ENCODE measurements at regions not wholly inside any gene's neighbourhood (a gene's known extent, or its start where the extent isn't known, plus 50 kb on each side); places are given as distances from the start of the nearest gene placed in this dataset.

DNA sequence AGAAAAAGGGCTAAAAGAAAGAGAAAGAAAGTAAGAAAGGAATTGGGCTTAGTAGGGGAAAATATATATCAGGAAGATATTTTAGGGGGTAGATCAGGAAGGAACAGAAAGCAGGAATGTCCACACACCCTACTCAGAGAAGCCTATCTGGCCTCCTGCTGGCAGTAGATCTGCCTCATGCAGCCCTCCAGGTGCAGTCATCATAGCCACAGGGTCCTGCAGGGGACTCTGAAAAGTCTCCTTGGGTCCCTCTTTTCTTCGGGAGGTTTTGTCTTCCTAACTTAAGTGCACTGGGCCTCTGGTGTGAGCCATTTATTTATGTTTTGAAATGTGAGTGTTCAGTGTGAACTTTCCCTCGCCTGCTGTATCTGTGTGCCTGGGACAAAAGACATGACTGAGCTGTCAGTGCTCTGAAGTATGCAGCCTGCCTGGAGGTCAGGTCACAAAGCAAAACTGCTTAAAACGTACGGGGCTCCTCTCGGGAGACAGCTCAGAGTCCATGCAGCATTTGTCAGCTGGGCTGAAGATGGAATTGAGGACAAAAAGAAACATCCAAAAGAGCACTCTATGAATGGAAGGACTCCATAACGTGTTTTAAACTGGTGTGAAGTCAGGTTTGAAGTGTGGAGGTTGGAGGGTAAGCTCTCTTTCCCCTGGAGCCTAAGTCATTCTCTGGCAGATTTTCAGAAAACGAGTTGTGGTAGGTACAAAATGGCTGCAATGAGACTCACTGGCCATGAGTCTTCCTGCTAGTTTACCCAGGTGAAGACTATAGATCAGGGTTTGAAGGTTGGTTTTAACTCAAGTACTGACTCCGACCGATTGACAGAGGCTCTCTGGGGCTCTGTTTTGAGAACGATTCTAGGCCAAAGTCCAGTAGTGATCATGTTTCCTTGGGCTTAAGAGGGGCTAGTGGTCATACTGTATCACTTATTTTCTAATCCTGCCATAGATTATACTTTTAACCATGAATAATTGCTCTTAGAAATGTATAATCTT is 151.8 kb upstream of the GDNF start:
- no peaks in the 10 kb centered on the region for H3K9me3 ChIP-seq (ENCODE audit: control insufficient read depth in 3 of 3, low read length in 3 of 3)
- peaks cover 0 to 3% (median 0%) of the 10 kb centered on the region in 3 donors for H3K4me1 ChIP-seq (ENCODE audit: control insufficient read depth in 3 of 3, insufficient read depth in 3 of 3, low read length in 3 of 3)
- no peaks in the 10 kb centered on the region for H3K36me3 ChIP-seq (ENCODE audit: control insufficient read depth in 3 of 3, insufficient read depth in 3 of 3, low read length in 3 of 3)
- H3K27ac ChIP-seq (ENCODE audit: low read depth, low read length): no peak overlapping the region
- no peak overlapping the region for H3K9ac ChIP-seq (ENCODE audit: low read depth in 1 of 3, low read length in 3 of 3)
- no peaks in the 10 kb centered on the region for H3K27me3 ChIP-seq (ENCODE audit: control insufficient read depth in 3 of 3, insufficient read depth in 3 of 3, low read length in 3 of 3)
- no peak overlapping the region for H3K4me3 ChIP-seq (ENCODE audit: low read length in 3 of 3)

DNA sequence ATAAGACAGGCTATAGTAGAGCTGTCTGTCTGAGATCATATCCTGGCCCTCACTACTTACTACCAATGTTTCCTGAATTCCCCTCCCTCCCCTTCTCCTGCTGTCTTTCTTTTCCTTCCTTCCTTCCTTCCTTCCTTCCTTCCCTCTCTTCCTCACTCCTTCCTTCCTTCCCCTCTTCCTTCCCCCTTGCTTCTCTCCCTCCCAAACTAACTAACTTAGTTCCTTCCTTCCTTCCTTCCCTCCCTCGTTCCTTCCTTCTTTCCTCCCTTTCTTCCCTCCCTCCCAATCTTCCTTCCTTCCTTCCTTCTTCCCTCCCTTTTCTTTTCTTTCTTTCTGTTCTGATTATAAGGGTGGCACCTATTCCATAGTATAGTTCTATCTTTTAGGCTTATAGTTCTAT is 150.0 kb upstream of the GDNF start:
- no peaks in the 10 kb centered on the region for H3K9me3 ChIP-seq (ENCODE audit: control insufficient read depth in 3 of 3, low read length in 3 of 3)
- H3K4me3 ChIP-seq (ENCODE audit: low read length in 3 of 3): no peak overlapping the region
- H3K36me3 ChIP-seq (ENCODE audit: control insufficient read depth in 3 of 3, insufficient read depth in 3 of 3, low read length in 3 of 3): no peaks in the 10 kb centered on the region
- H3K27ac ChIP-seq (ENCODE audit: low read depth, low read length): no peak overlapping the region
- H3K9ac ChIP-seq (ENCODE audit: low read depth in 1 of 3, low read length in 3 of 3): no peak overlapping the region
- peaks cover 0 to 3% (median 0%) of the 10 kb centered on the region in 3 donors for H3K4me1 ChIP-seq (ENCODE audit: control insufficient read depth in 3 of 3, insufficient read depth in 3 of 3, low read length in 3 of 3)
- H3K27me3 ChIP-seq (ENCODE audit: control insufficient read depth in 3 of 3, insufficient read depth in 3 of 3, low read length in 3 of 3): no peaks in the 10 kb centered on the region

DNA sequence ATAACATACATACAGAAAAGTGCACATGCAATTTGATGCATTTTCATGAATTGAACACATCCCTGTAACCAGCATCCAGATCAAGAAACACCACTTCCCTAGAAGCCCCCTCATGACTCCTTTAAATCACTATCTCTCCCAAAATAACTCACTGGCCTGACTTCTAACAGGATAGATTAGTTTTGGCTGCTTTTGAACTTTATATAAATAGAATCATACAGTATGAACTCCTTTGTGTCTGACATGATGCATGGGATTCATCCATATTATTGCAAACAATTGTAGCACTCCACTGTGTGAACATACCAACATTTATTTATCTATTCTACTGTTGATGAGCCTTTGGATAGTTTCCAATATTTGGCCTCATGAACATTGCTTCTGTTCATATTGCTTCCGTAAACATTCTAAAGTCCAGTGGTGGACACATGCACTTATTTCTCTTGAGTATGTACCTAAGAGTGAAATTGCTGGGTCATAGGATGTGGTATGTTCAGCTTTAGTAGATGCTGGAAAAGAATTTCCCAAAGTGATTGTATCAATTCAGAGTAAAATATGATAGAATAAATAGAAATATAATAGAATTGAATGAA is 148.7 kb upstream of the GDNF start:
- Histone ChIP-seq H3K9ac (ENCODE audit: low read depth in 1 of 3, low read length in 3 of 3) (no peak overlapping the region), H3K4me1 (ENCODE audit: control insufficient read depth in 3 of 3, insufficient read depth in 3 of 3, low read length in 3 of 3) (peaks cover 0 to 3% (median 0%) of the 10 kb centered on the region in 3 donors), H3K4me3 (ENCODE audit: low read length in 3 of 3) (no peak overlapping the region), H3K9me3 (ENCODE audit: control insufficient read depth in 3 of 3, low read length in 3 of 3) (no peaks in the 10 kb centered on the region), H3K27me3 (ENCODE audit: control insufficient read depth in 3 of 3, insufficient read depth in 3 of 3, low read length in 3 of 3) (no peaks in the 10 kb centered on the region), H3K36me3 (ENCODE audit: control insufficient read depth in 3 of 3, insufficient read depth in 3 of 3, low read length in 3 of 3) (no peaks in the 10 kb centered on the region), H3K27ac (ENCODE audit: low read depth, low read length) (no peak overlapping the region)

DNA sequence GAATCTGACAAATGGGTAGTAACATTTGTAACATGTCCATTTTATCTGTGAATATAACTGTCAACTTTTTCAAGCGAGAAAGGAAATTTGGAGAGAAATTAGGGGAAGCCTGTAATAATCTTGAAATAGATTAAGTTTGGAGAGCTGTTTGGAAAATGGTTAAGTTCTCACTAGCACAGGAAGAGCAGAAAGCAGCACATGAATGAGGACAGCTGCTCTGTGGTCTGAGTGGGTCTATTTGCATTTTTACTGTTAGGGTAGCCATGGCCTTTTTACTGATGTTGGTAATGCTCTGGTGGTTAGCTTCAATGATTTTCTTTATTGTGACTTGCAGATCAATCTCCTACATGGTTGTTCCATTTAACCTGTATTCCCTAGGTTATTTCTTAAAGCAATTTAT is 144.5 kb upstream of the GDNF start:
- no peaks in the 10 kb centered on the region for H3K27me3 ChIP-seq (ENCODE audit: control insufficient read depth in 3 of 3, insufficient read depth in 3 of 3, low read length in 3 of 3)
- H3K36me3 ChIP-seq (ENCODE audit: control insufficient read depth in 3 of 3, insufficient read depth in 3 of 3, low read length in 3 of 3): no peaks in the 10 kb centered on the region
- no peak overlapping the region for H3K9ac ChIP-seq (ENCODE audit: low read depth in 1 of 3, low read length in 3 of 3)
- H3K4me1 ChIP-seq (ENCODE audit: control insufficient read depth in 3 of 3, insufficient read depth in 3 of 3, low read length in 3 of 3): peaks cover 0 to 3% (median 0%) of the 10 kb centered on the region in 3 donors
- no peak overlapping the region for H3K4me3 ChIP-seq (ENCODE audit: low read length in 3 of 3)
- H3K27ac ChIP-seq (ENCODE audit: low read depth, low read length): no peak overlapping the region
- peaks cover 0 to 2% (median 0%) of the 10 kb centered on the region in 3 donors for H3K9me3 ChIP-seq (ENCODE audit: control insufficient read depth in 3 of 3, low read length in 3 of 3)

DNA sequence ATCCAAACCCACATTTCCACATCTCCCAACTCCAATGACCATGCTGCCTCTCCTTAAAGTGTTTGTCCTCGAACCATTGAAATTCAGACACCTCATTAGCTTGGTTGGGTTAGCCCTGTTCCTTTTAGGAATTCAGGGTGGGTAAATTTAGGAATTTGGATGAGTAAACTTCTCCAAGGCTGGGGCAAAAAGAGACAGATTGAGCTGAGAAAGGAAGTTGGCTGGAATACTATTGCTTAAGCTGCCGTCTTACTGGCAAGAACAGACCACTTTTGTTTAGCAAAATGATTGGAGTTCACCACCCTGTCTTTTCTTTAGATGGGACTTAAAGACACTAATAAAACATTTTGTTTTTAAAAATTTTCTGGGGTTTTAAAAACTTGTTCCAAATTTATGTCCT is 143.6 kb upstream of the GDNF start:
- H3K27me3 ChIP-seq (ENCODE audit: control insufficient read depth in 3 of 3, insufficient read depth in 3 of 3, low read length in 3 of 3): no peaks in the 10 kb centered on the region
- peaks cover 0 to 3% (median 0%) of the 10 kb centered on the region in 3 donors for H3K4me1 ChIP-seq (ENCODE audit: control insufficient read depth in 3 of 3, insufficient read depth in 3 of 3, low read length in 3 of 3)
- H3K9me3 ChIP-seq (ENCODE audit: control insufficient read depth in 3 of 3, low read length in 3 of 3): peaks cover 0 to 2% (median 0%) of the 10 kb centered on the region in 3 donors
- H3K36me3 ChIP-seq (ENCODE audit: control insufficient read depth in 3 of 3, insufficient read depth in 3 of 3, low read length in 3 of 3): no peaks in the 10 kb centered on the region
- no peak overlapping the region for H3K27ac ChIP-seq (ENCODE audit: low read depth, low read length)
- no peak overlapping the region for H3K4me3 ChIP-seq (ENCODE audit: low read length in 3 of 3)
- no peak overlapping the region for H3K9ac ChIP-seq (ENCODE audit: low read depth in 1 of 3, low read length in 3 of 3)

DNA sequence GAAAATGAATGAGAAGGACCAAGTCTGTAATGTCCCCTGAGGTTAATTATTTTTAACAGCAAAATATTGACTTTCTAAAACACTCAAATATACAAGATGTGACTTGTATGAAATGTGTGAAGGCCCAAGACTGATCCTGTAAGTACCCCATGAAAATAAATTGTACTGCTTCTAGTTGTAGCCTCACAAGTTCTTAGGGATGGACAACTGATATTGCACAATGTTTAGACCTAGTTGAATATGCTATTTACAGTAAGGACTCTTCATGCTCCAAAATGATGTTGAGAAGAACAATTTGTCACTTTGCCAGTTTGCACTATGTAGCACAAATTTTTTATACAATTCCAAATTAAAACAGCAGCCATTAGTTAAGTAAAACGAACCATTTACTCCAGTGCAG is 139.7 kb upstream of the GDNF start:
- peaks cover 0 to 2% (median 0%) of the 10 kb centered on the region in 3 donors for H3K9me3 ChIP-seq (ENCODE audit: control insufficient read depth in 3 of 3, low read length in 3 of 3)
- H3K4me1 ChIP-seq (ENCODE audit: control insufficient read depth in 3 of 3, insufficient read depth in 3 of 3, low read length in 3 of 3): no peaks in the 10 kb centered on the region
- no peaks in the 10 kb centered on the region for H3K36me3 ChIP-seq (ENCODE audit: control insufficient read depth in 3 of 3, insufficient read depth in 3 of 3, low read length in 3 of 3)
- no peak overlapping the region for H3K27ac ChIP-seq (ENCODE audit: low read depth, low read length)
- no peak overlapping the region for H3K9ac ChIP-seq (ENCODE audit: low read depth in 1 of 3, low read length in 3 of 3)
- H3K27me3 ChIP-seq (ENCODE audit: control insufficient read depth in 3 of 3, insufficient read depth in 3 of 3, low read length in 3 of 3): no peaks in the 10 kb centered on the region
- H3K4me3 ChIP-seq (ENCODE audit: low read length in 3 of 3): no peak overlapping the region

DNA sequence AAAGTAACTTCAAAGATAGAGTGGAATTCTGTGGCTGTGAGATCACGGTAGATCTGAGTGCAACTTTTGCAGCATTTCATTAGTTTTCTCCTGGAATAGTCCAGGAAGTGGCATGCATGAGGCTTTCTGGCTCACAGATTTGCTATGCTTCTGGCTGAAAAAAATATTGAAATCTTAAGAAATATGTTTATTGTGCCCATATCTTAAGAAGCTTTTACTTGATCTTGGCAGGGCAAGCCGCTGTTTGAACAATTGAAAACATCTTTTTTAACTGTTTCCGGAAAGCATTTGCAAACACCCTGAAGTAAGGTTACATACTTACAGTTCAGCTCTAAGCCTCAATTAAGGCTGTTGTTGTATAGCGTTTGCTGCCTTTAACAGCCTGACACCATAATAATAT is 135.7 kb upstream of the GDNF start:
- peaks cover 0 to under 1% (median 0%) of the 10 kb centered on the region in 3 donors for H3K9me3 ChIP-seq (ENCODE audit: control insufficient read depth in 3 of 3, low read length in 3 of 3)

DNA sequence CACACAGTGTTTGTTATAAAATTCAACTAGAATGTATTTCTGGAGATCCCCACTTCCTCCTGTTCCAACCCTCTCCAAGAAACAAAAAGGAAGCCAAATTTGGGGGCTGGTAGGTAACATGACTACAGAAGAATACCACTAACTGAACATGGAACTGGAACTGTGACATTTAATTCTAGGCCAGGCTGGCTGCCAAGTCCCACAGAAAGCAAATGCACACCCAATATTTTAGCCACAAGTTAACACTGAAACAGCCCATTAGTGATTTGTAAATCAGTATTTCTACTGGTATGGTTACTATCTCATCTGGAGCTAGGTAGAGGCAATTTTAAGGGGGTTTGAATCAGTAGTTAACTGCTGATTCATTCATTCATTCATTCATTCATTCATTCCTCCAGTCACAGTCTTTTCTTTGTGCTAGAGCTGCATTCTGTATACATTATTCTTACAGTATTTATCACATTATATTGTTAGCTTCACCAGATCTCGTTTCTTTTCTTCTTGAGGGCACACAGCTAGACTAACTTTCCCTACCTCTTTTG is 131.7 kb upstream of the GDNF start:
- Histone ChIP-seq H3K27me3 (ENCODE audit: control insufficient read depth in 3 of 3, insufficient read depth in 3 of 3, low read length in 3 of 3) (no peaks in the 10 kb centered on the region), H3K4me1 (ENCODE audit: control insufficient read depth in 3 of 3, insufficient read depth in 3 of 3, low read length in 3 of 3) (peaks cover 4 to 6% (median 5%) of the 10 kb centered on the region in 3 donors), H3K27ac (ENCODE audit: low read depth, low read length) (no peak overlapping the region), H3K4me3 (ENCODE audit: low read length in 3 of 3) (no peak overlapping the region), H3K9me3 (ENCODE audit: control insufficient read depth in 3 of 3, low read length in 3 of 3) (no peaks in the 10 kb centered on the region), H3K9ac (ENCODE audit: low read depth in 1 of 3, low read length in 3 of 3) (no peak overlapping the region), H3K36me3 (ENCODE audit: control insufficient read depth in 3 of 3, insufficient read depth in 3 of 3, low read length in 3 of 3) (no peaks in the 10 kb centered on the region)

More for the DNA sequence above, 135.7 kb upstream of the GDNF start:
- no peaks in the 10 kb centered on the region for H3K27me3 ChIP-seq (ENCODE audit: control insufficient read depth in 3 of 3, insufficient read depth in 3 of 3, low read length in 3 of 3)
- no peak overlapping the region for H3K9ac ChIP-seq (ENCODE audit: low read depth in 1 of 3, low read length in 3 of 3)
- H3K4me1 ChIP-seq (ENCODE audit: control insufficient read depth in 3 of 3, insufficient read depth in 3 of 3, low read length in 3 of 3): peaks cover 0 to 5% (median 2%) of the 10 kb centered on the region in 3 donors
- no peaks in the 10 kb centered on the region for H3K36me3 ChIP-seq (ENCODE audit: control insufficient read depth in 3 of 3, insufficient read depth in 3 of 3, low read length in 3 of 3)
- no peak overlapping the region for H3K4me3 ChIP-seq (ENCODE audit: low read length in 3 of 3)
- no peak overlapping the region for H3K27ac ChIP-seq (ENCODE audit: low read depth, low read length)

DNA sequence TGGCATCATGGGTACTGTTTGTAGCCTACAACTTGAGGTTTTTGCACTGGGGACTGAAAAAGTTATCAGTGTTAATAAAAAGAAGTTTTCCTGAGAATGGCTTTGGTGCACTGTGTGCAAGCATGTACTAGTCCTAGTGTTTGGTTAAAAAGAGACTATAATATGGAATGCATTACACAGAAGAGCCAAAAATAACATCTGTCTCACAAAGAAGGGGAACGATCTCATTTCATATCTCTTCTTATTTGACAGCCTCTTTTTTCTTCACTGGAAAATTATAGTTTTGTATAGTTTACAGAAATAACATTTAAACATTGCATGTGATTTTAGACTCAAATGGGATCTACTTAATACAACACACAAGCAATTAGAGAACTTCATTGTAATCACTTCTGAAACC is 127.0 kb upstream of the GDNF start:
- H3K27ac ChIP-seq (ENCODE audit: low read depth, low read length): no peak overlapping the region
- H3K36me3 ChIP-seq (ENCODE audit: control insufficient read depth in 3 of 3, insufficient read depth in 3 of 3, low read length in 3 of 3): no peaks in the 10 kb centered on the region
- H3K9me3 ChIP-seq (ENCODE audit: control insufficient read depth in 3 of 3, low read length in 3 of 3): no peaks in the 10 kb centered on the region
- H3K4me3 ChIP-seq (ENCODE audit: low read length in 3 of 3): no peak overlapping the region
- peaks cover 7 to 10% (median 7%) of the 10 kb centered on the region in 3 donors for H3K4me1 ChIP-seq (ENCODE audit: control insufficient read depth in 3 of 3, insufficient read depth in 3 of 3, low read length in 3 of 3)
- H3K9ac ChIP-seq (ENCODE audit: low read depth in 1 of 3, low read length in 3 of 3): no peak overlapping the region
- H3K27me3 ChIP-seq (ENCODE audit: control insufficient read depth in 3 of 3, insufficient read depth in 3 of 3, low read length in 3 of 3): no peaks in the 10 kb centered on the region

DNA sequence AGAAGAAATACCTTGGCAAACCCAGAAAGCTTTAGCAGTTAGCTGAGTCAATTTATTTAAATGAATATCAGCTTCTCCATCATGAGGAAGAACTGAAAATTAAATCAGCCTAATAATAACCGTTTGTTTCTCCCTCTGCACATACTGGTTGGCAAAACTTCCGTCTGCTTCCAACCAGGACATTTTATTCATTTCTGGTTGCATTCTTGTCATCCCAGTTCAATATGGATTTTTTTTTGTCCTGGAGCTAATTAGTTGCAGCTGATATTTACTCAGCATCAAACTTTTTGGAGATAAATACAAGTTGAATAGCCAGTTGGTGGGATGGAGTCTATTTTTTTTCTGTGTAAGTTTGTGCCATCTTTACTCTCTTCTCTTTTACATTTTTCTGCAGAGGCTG is 126.5 kb upstream of the GDNF start:
- H3K36me3 ChIP-seq (ENCODE audit: control insufficient read depth in 3 of 3, insufficient read depth in 3 of 3, low read length in 3 of 3): no peaks in the 10 kb centered on the region
- H3K9ac ChIP-seq (ENCODE audit: low read depth in 1 of 3, low read length in 3 of 3): no peak overlapping the region
- no peaks in the 10 kb centered on the region for H3K27me3 ChIP-seq (ENCODE audit: control insufficient read depth in 3 of 3, insufficient read depth in 3 of 3, low read length in 3 of 3)
- peaks cover 4 to 8% (median 7%) of the 10 kb centered on the region in 3 donors for H3K4me1 ChIP-seq (ENCODE audit: control insufficient read depth in 3 of 3, insufficient read depth in 3 of 3, low read length in 3 of 3)
- no peak overlapping the region for H3K27ac ChIP-seq (ENCODE audit: low read depth, low read length)
- no peak overlapping the region for H3K4me3 ChIP-seq (ENCODE audit: low read length in 3 of 3)
- no peaks in the 10 kb centered on the region for H3K9me3 ChIP-seq (ENCODE audit: control insufficient read depth in 3 of 3, low read length in 3 of 3)
